ENCODE measurements at regions not wholly inside any gene's neighbourhood (a gene's known extent, or its start where the extent isn't known, plus 50 kb on each side); places are given as distances from the start of the nearest gene placed in this dataset.

GRCh38 chr11:116692318-116693101 is 80.3 kb downstream of the BUD13 start:
- WGBS, 2 donors: 42 to 48% methylated on average over 14 to 16 of the region's 16 CpGs
- intact Hi-C loops (cut with DNase I): no loop called here
- H3K4me3 ChIP-seq: no peak overlapping the region
- no peaks in the 10 kb centered on the region for H3K27me3 ChIP-seq
- peak overlapping the region; percentile 39 to 68 (median 60) for H3K27ac ChIP-seq
- H3K9me3 ChIP-seq: no peaks in the 10 kb centered on the region
- peak; percentile 39 for ATAC-seq
- H3K36me3 ChIP-seq (replicated peaks in 1 of 2; ENCODE audit: insufficient read depth in 1 of 2, low read depth in 2 of 2): no peaks in the 10 kb centered on the region
- TF ChIP-seq, protein P1, sequence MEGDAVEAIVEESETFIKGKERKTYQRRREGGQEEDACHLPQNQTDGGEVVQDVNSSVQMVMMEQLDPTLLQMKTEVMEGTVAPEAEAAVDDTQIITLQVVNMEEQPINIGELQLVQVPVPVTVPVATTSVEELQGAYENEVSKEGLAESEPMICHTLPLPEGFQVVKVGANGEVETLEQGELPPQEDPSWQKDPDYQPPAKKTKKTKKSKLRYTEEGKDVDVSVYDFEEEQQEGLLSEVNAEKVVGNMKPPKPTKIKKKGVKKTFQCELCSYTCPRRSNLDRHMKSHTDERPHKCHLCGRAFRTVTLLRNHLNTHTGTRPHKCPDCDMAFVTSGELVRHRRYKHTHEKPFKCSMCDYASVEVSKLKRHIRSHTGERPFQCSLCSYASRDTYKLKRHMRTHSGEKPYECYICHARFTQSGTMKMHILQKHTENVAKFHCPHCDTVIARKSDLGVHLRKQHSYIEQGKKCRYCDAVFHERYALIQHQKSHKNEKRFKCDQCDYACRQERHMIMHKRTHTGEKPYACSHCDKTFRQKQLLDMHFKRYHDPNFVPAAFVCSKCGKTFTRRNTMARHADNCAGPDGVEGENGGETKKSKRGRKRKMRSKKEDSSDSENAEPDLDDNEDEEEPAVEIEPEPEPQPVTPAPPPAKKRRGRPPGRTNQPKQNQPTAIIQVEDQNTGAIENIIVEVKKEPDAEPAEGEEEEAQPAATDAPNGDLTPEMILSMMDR (IDR thresholded peaks at IDR 0.05): no peak
- no peak for TF ChIP-seq POLR2A (IDR thresholded peaks at IDR 0.05)
- peaks cover 31% of the 10 kb centered on the region for H3K4me1 ChIP-seq
- peak; percentile 25 to 52 (median 39) for DNase-seq

DNA sequence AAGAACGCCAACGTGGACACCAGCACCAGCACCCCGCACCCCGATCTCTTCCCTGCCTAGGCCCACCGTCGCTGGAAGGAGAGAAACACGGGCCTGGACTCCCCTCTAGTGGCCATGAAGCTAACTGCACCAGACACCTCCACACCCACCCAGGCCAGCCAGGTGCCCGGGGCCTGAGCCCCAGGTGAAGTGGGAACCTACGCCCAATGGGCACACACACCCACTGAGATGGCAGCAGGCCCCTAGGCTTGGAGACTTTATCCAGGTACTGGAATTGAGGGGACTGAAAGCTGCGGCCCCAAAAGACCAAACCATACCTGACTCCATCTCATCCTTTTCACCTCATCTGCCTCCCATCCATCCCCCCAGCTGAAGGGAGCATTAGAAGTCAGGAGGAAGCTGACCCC is 81.0 kb downstream of the BUD13 start:
- WGBS, 2 donors: 9% methylated on average over 8 to 10 of the region's 10 CpGs
- H3K9me3 ChIP-seq: no peaks in the 10 kb centered on the region
- intact Hi-C loops (cut with DNase I): no loop called here
- no peaks in the 10 kb centered on the region for H3K27me3 ChIP-seq
- DNase-seq (peak; percentile 29 to 56 (median 49)), ATAC-seq (peak; percentile 39)
- H3K36me3 ChIP-seq (replicated peaks in 1 of 2; ENCODE audit: insufficient read depth in 1 of 2, low read depth in 2 of 2): no peaks in the 10 kb centered on the region
- TF ChIP-seq POLR2A (IDR thresholded peaks at IDR 0.05): no peak
- TF ChIP-seq, protein P1 (IDR thresholded peaks at IDR 0.05): peak; percentile 63 to 87 (median 73)
- H3K4me1 ChIP-seq: peaks cover 31% of the 10 kb centered on the region
- H3K27ac ChIP-seq: peak overlapping the region in 3 of 4 donors; percentile 58 to 68 (median 63)
- no peak overlapping the region for H3K4me3 ChIP-seq

- H3K27me3 ChIP-seq: no peaks in the 10 kb centered on the region
- no peak overlapping the region for H3K27ac ChIP-seq
- H3K36me3 ChIP-seq (replicated peaks in 1 of 2; ENCODE audit: insufficient read depth in 1 of 2, low read depth in 2 of 2): no peaks in the 10 kb centered on the region
- no peak overlapping the region for H3K4me3 ChIP-seq
- ATAC-seq (no peak), DNase-seq (no peak)
- TF ChIP-seq, protein P1 (IDR thresholded peaks at IDR 0.05): no peak
- TF ChIP-seq POLR2A (IDR thresholded peaks at IDR 0.05): no peak
- H3K9me3 ChIP-seq: no peaks in the 10 kb centered on the region
- H3K4me1 ChIP-seq: peaks cover 31% of the 10 kb centered on the region
- 73 to 74% methylated on average over 9 of the region's 9 CpGs for WGBS, 2 donors
- intact Hi-C loops (cut with DNase I): no loop called here
Measured at GRCh38 chr11:116690611-116691010, 82.2 kb downstream of the BUD13 start.

GRCh38 chr11:116689413-116690127 is 83.2 kb downstream of the BUD13 start:
- 79 to 81% methylated on average over 8 to 12 of the region's 12 CpGs for WGBS, 2 donors
- no peak for TF ChIP-seq POLR2A (IDR thresholded peaks at IDR 0.05)
- TF ChIP-seq, protein P1 (IDR thresholded peaks at IDR 0.05): no peak
- H3K27ac ChIP-seq: no peak overlapping the region
- H3K4me1 ChIP-seq: peaks cover 31% of the 10 kb centered on the region
- no peaks in the 10 kb centered on the region for H3K9me3 ChIP-seq
- DNase-seq (no peak), ATAC-seq (no peak)
- H3K27me3 ChIP-seq: no peaks in the 10 kb centered on the region
- intact Hi-C loops (cut with DNase I): no loop called here
- no peaks in the 10 kb centered on the region for H3K36me3 ChIP-seq (replicated peaks in 1 of 2; ENCODE audit: insufficient read depth in 1 of 2, low read depth in 2 of 2)
- no peak overlapping the region for H3K4me3 ChIP-seq
